ENCODE measurements at regions not wholly inside any gene's neighbourhood (a gene's known extent, or its start where the extent isn't known, plus 50 kb on each side); places are given as distances from the start of the nearest gene placed in this dataset.

GRCh38 chr13:85662186-85662585 lies 137.0 kb downstream of the SLITRK6 start:
- DNase-seq = no peak

- no peak for DNase-seq
These were observed 137.5 kb downstream of the SLITRK6 start for GRCh38 chr13:85661675-85662074.

DNA sequence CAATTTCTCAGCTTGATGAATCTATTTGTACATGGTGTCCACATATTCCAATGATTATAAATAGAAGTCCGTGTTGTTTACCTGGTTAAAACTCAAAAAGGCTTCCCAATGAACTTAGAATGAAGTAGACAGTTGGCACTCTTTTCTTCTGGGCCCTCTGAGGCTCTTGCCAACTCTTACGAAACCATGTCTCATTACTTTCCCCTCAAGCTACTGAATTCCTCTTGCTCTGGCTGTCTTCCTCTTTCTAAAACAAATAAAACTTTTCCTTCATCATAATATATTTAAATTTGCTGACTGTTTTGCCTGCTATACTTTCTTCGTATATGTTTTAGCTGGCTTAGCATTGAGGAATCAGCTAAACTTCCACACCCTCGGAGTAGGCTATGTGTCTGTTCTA lies 139.7 kb downstream of the SLITRK6 start:
- DNase-seq = no peak

DNA sequence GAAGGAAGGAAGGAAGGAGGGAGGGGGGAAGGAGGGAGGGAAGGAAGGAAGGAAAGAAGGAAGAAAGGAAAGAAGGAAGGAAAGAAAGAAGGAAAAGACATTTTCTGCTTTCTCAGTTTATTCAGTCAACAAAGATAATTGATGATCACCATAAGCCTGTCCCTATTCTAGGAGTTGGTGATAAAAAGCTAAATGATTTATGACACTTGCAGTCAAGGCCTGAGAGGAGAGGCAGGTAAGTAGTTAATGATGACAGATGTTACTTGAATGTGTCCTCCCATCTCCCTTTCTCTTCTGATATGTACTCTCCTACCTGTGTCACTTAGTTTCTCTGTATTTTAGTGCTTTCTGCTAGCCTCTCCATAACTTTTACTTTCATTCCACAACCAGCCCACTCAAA lies 141.3 kb downstream of the SLITRK6 start:
- no peak for DNase-seq

GRCh38 chr13:85655040-85655439 lies 144.2 kb downstream of the SLITRK6 start:
- no peak for DNase-seq

GRCh38 chr13:85654227-85654626 lies 145.0 kb downstream of the SLITRK6 start:
- DNase-seq = no peak

GRCh38 chr13:85653681-85654080 lies 145.5 kb downstream of the SLITRK6 start:
- no peak for DNase-seq

DNA sequence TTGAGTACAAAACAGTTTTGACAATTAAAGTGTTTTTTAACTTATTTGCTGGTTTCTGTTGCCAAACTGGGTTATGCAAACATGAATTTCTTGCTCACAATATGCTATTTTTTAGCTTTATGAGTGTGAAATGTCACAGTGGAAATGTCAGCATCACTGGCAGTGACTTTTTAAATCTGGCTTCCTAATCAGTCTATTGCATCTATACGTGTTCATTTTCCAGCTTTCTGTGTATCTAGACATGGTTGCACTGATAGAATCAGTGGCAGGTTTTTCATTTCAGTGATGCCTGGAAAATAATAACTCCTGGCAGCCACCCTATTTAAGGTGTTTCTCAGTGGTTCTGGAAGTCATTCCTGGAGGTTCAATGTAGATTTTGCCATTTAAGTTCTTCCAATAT lies 146.7 kb downstream of the SLITRK6 start:
- no peak for DNase-seq

DNA sequence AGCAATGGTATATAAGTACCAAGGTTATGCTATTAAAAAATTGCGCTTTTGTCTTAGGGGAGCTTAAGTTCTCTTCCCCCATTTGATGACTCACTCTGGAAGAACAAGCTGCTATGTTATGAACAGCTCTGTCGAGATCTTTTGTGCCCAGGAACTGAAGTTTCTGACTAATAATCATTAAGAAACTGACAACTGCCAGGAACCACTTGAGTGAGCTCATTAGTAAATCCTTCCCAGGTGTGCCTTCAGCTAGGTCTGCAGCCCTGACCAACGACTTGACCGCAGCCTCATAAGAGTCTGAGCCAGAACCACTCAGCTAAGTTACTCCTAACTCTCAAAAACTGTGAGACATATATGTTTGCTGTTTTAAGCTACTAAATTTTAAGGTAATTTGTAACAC lies 147.8 kb downstream of the SLITRK6 start:
- no peak for DNase-seq

DNA sequence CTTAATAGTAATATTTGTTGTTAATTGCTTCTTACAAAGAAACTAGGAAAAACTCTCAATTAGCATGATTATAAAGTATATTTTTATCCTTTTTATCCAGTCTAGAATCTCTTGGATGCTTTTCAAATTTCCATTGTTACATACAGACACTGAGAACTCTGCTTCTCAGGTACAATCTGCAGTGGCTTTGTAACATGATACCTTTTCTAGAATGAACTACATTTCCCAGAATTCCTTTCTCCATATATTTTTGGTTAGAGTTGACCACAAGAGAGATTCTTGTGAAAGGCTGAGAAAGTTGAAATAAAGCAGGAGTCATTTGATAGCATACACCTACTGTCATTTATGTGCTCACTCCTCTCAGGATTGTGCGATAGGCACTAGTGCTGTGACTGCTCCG lies 148.6 kb downstream of the SLITRK6 start:
- no peak for DNase-seq

- no peak for DNase-seq
These were observed 158.5 kb downstream of the SLITRK6 start for GRCh38 chr13:85640727-85641126.

DNA sequence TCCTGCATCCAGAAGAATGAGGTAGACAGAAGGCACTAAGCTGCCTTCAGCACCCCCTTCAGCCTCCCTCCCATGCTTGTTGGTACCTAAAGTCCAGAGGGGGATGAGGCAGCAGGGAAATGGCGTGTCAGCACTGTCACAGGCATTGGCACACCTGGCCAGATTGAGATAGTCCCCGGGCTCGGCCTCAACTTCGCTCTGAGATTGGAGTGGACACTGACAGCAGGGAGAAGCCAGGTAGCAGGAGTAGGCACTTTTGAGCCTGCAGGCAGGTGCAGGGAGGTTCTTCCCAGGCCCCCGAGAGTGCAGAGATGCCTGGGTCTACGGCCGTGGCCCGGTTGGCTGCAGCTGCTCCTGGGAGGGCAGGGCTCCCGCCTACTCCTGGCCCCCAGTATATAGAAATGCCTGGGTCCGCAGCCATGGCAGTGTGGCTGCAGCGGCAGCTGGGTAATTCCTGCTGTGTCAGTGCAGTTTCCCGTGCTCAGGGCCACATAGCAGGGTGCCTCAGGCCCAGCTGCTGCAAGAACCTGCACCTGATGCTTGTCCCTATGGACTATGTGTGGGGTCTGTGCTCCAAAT lies 160.3 kb downstream of the SLITRK6 start:
- DNase-seq = no peak

DNA sequence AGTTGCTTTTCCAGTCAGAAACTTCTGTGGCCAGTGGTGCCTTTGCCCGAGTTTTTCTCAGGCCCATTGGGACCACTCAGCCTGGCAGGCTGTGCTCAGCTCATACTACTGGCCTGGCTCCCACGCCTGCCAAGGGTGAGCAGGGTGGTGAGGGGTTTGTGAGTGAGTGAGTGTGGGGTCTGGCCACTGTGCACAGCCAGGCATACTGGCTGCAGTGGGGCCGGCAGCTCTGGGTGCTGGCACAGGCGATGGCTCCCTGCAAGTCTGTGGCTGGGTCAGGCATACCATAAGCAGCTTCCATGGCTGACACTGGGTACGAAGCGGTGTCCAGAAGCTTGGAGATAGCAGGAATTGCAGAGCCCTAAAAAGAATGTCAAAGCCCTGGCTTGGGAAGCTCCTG lies 161.0 kb downstream of the SLITRK6 start:
- no peak for DNase-seq

DNA sequence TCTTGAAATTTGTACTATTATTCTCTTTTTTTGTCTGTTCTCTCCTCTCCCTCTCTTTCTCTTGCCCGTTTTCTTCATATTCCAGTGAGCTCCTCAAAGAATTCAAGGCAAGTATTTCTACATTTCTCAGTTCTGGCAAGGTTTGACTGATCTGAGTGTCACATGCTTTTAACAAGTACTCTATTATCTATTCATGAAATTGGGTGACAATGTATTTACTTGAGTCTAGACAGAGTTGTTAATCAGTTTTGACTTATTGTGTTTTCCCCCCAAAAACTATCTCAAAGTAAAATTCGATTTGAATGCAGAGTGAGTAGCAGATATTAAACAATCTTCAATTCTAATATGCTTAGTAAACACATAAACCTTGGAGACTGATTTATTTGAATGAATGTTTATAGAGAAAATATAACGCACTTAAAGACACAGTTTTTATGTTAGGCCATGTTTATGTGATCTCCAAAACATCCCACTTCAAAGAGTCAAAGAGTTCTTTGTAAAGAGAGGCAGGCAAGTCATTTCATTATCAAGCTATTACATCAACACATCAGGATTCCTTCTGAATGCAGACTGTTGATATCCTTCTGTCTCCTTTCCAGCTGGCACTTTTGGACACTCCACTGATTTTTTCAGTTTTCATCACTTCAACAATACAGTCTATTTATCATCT lies 166.6 kb downstream of the SLITRK6 start:
- no peak for DNase-seq

DNA sequence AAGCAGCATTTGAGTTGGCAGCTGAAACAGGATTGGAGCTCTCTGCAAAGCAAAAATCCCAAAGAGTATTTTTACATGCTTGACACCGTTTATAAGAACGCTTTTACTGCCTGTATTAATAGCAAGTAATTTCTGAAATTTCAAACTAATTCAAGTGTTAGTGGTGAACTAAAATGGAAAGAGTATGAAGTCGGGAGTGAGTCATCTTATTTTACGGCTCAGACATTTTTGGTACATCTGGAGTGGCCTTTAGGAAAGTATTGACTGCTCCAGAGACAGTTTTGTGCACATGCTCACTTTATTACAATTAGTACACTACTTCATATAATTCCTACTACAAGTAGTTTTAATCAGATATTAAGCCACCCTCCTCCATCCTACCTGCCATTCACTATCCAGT lies 167.4 kb downstream of the SLITRK6 start:
- DNase-seq = no peak

DNA sequence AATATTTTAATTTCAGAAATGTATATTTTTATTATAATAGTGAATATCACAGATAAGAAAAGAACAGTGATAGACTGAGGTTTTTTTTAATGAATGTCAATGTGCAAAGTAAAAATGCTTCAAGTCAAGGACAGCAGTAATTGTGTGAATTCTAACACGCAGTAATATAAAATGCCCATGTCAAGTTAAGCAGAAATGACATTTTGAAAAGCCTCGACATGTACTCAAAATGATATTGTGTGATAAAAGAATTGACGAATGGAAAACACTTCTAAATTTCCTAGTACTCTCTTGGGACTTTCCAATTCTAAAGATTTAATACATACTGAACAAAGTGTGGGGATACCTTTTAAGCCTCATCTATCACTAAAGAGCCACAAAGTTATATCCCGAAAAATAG lies 172.6 kb downstream of the SLITRK6 start:
- no peak for DNase-seq

- DNase-seq = no peak
These were observed 179.9 kb downstream of the SLITRK6 start for GRCh38 chr13:85619321-85619720.

GRCh38 chr13:85618521-85618920 lies 180.7 kb downstream of the SLITRK6 start:
- no peak for DNase-seq

- DNase-seq = no peak
These were observed 182.9 kb downstream of the SLITRK6 start for GRCh38 chr13:85616275-85616674.

GRCh38 chr13:85615031-85615430 lies 184.2 kb downstream of the SLITRK6 start:
- DNase-seq = no peak

- no peak for DNase-seq
These were observed 189.2 kb downstream of the SLITRK6 start for GRCh38 chr13:85610024-85610423.

DNA sequence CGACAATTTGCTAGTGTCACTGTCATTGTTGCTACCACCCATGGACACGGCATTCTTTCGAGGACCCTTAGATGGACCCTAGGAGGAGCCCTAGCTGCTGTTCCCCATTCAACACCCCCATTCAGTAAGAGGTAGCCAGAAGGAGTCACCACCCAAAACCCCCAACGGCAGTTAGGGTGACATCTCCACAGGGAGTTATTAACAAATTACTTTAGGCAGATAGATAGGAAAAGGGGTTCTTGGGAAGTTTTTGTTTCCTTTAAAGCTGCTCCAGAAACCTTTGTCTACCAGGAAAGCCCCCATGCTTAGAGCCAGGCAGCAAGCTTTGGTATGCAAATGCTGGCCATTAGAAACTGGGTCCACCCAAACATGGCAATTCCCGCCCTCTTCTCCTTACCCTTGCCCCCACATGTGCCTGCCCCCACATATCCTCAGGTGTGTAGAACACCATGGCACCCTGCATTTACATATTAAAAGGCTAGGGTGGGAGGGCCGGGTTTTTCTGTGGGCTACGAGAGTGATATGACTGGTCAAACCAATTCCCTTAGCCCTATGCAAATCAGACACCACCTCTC lies 190.9 kb downstream of the SLITRK6 start:
- DNase-seq = no peak

GRCh38 chr13:85603735-85604134 lies 195.5 kb downstream of the SLITRK6 start:
- no peak for DNase-seq

GRCh38 chr13:85601526-85601925 lies 197.7 kb downstream of the SLITRK6 start:
- DNase-seq = no peak

Measured in central memory CD4-positive, alpha-beta T cell (primary cell).